DOHH2 (cell line): ENCODE measurements at regions not wholly inside any gene's neighbourhood (a gene's known extent, or its start where the extent isn't known, plus 50 kb on each side); places are given as distances from the start of the nearest gene placed in this dataset.

Source experiments
- EZH2phosphoT487 ChIP-seq: fragments of 200-600 bp; sonication (generic); IDR thresholded peaks from 2 replicates; pipeline ENCODE4 v1.6.1; 2017; ENCODE audit warnings: borderline replicate concordance, mild to moderate bottlenecking, antibody characterized with exemption, low read length, moderate library complexity, mixed read lengths
- TF ChIP-seq, protein P1 (sequence below): fragments of 200-600 bp; sonication (generic); IDR thresholded peaks from one replicate; pipeline ENCODE4 v1.5.1; 2014; ENCODE audit warnings: antibody characterized with exemption, mild to moderate bottlenecking, low read depth, low read length; ENCODE audit not compliant: poor library complexity, severe bottlenecking

DNA sequence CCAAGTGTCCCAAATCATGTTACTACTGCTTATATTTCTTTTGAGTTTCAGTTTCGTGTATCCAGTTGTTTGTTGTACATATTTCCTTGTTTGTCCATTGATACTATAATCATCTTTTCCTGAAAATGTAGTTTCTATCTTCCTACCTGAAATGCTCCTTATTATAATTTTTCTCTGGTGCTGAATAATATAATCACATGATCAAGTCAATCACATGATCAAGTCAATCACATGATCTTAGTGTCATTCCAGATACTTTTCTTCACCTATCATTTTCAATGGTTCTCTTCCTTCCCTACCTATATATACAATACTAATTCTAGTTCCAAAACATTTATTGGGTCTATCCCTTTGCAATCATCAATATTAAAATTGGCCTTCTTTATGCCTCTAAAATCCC lies 2058.8 kb downstream of the PCDH7 start:
- TF ChIP-seq, protein P1, sequence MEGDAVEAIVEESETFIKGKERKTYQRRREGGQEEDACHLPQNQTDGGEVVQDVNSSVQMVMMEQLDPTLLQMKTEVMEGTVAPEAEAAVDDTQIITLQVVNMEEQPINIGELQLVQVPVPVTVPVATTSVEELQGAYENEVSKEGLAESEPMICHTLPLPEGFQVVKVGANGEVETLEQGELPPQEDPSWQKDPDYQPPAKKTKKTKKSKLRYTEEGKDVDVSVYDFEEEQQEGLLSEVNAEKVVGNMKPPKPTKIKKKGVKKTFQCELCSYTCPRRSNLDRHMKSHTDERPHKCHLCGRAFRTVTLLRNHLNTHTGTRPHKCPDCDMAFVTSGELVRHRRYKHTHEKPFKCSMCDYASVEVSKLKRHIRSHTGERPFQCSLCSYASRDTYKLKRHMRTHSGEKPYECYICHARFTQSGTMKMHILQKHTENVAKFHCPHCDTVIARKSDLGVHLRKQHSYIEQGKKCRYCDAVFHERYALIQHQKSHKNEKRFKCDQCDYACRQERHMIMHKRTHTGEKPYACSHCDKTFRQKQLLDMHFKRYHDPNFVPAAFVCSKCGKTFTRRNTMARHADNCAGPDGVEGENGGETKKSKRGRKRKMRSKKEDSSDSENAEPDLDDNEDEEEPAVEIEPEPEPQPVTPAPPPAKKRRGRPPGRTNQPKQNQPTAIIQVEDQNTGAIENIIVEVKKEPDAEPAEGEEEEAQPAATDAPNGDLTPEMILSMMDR: no peak
- no peak for TF ChIP-seq EZH2phosphoT487
